Inferior parietal cortex (tissue), 1 donor: ENCODE measurements at regions not wholly inside any gene's neighbourhood (a gene's known extent, or its start where the extent isn't known, plus 50 kb on each side); places are given as distances from the start of the nearest gene placed in this dataset.

Experiments
- DNase-seq: peaks from one replicate; pipeline ENCODE4 v3.0.0-alpha.2; 2016; ENCODE audit errors: extremely low spot score

- DNase-seq: no peak
Measured at GRCh38 chr6:15039136-15039535, 206.7 kb upstream of the JARID2 start.

DNA sequence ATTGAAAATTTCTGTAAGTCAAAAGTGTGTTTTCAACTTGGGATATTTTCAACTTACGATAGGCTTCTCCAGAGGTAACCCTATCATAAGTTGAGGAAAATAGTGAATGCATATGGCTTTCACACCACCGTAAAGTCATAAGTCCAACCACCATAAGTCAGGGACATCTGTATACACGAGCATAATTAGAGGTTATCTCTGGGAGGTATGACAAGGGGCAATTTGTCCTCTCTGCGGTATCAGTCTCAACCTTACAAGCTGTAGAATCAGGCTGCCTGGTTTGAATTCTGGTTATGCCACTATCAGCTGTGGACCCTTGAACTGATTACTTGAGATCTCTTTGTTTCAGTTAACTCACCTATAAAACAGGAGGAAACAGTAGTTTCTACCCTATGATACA is 202.9 kb upstream of the JARID2 start:
- no peak for DNase-seq

- DNase-seq: no peak
Measured at GRCh38 chr6:15044146-15044882, 201.6 kb upstream of the JARID2 start.

DNA sequence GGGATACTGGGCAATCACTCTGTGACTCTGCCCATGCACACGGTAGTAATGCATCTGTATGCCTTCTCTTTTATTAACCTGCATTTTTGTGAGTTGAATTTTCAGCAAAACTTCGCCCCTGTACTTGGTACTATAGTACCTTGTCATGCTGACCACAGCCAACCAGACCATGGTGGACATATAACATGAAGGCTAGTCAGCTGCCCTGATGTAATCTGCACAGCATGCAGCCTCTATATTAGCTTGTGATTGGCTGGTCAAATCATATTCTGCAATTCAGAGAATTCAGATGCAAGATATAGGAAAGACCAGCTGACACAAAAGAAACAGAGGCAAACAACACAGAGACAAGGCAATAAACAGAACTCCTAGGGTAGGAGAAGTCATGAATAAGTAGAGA is 200.9 kb upstream of the JARID2 start:
- no peak for DNase-seq

GRCh38 chr6:15046751-15047150 is 199.1 kb upstream of the JARID2 start:
- DNase-seq: no peak

DNA sequence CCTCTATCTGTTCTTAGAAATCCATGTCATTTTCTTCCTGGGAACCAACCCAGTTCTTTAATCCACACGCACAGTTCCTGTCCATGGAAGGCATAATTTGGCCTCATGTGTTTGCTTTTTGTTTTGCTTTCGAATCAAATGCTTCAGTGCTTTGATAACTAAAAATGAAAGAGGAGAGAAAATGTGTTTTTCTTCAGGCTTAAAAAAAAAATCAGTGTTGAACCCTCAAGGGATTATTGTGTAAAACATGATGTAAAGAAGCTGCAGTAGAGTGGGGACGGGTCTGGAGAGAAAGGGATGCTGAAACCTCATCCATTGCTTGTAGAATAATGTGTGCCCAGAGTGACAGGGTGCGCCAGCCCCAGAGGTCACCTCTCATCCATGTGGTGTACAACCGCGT is 197.5 kb upstream of the JARID2 start:
- DNase-seq: no peak

DNA sequence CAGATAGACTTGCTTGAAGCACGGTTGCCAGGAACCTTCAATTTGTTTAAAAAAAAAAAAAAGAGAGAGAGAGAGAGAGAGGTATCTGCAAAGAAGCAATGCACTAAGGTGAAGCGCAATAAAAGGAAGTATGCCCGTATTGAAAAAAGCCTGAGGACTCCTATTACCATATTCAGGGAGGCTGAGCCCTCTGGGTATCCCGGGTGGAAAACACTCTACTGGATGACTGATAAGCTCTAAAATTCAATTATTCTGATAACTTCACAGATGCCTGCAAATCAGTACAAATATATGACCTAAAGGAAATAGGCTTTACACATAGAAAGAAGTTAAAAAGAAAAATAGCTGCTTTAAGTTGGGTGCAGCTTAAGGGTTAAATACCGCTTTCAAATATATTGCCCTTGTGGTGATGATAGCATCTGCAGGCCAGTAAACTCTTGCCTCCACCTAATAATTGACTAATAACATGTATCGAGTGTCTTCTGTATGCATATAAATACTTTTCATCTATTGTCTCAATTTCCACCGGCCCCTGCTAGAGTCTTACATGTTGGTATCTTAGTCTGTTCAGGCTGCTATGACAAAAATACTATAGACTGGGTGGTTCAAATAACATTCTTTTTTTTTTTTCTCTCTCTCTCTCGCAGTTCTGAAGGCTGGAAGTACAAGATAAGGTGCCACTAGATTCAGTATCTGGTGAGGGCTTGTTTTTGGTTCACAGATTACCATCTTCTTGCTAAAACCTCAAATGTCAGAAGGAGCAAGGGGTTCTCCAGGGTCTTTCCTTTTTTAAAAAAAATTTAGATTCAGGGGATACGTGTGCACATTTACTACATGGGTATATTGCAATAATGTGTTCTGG is 187.4 kb upstream of the JARID2 start:
- no peak for DNase-seq

- no peak for DNase-seq
Measured at GRCh38 chr6:15061180-15061641, 184.7 kb upstream of the JARID2 start.

DNA sequence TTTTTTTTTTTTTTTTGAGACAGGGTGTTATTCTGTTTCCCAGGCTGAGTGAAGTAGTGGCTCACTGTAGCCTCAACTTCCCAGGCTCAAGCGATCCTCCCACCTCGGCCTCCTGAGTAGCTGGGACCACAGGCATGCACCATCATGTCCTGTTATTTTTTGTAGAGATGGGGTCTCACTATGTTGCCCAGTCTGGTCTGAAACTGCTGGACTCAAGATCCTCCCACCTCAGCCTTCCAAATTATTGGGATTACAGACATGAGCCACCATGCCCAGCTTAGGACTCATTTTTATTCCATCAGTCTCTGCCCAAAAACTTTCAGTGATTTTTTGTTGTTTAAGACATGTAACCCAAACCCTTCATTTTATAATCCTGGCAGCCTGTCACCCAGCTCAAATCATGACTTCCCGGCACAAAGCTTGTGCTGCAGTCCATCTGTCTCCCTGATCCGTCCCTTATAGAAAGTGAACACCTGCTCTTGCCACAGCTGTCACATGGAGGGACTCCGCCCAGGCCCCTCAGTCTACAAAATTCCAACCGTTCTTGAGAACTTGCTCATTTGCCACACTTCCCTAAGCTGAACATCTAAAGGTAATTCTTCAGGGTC is 183.9 kb upstream of the JARID2 start:
- no peak for DNase-seq

GRCh38 chr6:15062516-15063252 is 183.2 kb upstream of the JARID2 start:
- peak; percentile 44 for DNase-seq

DNA sequence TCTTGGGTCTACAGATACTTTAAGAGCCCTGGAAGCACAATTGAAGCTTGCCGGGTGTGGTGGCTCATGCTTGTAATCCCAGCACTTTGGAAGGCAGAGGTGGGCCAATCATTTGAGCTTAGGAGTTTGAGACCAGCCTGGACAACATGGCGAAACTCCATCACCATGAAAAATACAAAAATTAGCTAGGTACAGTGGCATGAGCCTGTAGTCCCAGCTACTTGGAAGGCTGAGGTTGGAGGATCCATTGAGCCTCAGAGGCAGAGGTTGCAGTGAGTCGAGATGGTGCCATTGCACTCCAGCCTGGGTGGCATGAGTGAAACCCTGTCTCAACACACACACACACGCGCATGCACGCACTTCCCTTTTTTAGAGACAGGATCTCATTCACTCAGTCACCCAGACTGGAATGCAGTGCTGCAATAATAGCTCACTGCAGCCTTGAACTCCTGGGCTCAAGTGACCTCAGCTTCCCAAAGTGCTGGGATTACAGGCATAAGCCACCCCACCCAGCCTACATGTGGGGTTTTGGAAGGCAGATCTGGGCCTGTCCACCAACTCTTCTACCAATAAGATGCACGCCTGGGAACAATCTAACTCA is 182.5 kb upstream of the JARID2 start:
- DNase-seq: no peak

DNA sequence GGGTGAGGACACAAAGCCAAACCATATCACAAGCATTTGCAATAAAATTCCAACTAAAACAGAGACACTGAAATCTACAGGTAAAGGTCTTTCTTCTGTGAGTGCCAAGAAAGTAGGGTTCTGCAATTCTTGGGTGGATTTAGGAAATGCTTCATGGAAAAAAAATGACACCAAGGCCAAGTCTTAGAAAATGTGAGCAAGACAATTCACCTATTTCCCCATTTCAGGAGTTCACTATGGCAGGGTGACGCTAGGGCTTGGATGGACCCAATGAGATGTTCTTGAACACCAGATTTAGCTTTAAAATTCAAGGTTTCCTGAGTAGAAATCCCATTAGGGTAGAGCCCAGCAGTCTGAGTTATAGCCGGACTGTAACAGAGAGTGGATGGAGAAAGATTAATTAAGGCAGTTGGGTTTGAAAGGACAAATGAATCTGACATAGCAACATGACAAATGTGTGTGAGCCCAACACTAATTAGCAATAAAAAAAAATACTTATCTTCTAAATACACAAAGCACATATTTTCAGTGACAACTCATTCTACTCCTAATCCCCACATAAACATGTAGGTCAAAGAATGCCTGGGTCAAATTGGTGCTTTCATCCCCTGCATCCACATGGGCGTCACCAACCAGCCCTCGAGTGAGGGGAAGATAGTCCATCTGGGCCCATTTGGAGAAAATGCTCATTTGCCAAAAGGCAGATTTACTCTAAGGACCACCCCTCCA is 180.4 kb upstream of the JARID2 start:
- DNase-seq: no peak

DNA sequence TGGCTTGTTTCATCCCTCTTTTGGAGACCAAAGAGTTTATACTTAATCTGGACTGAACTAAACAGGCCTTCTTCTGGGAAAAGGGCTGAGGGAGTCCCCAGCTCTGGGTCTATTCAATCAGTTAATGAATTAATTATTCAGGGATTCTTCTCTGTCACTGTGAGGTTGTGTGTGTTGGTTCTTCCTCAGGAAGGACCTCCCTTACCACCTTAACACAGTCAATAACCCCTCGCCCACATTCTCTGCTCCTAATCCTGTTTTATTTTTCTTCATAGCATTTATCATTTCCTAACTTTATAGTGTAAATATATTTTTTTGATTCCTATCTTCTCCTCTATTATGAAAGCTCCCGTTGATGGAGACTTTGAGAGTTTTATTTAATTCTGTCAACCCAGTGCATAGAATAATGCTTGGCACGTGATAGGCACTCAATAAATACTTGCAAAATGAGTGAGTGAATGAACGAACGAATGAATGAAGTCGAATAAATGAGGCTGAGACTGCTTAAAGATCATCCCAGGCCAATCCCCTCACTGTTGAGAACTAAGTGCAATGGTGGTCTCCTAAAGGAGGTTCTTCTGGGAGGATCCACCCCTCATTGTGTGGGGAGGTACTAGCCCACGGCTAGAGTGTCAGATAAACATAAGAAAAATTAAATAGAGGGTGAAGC is 179.6 kb upstream of the JARID2 start:
- DNase-seq: no peak

DNA sequence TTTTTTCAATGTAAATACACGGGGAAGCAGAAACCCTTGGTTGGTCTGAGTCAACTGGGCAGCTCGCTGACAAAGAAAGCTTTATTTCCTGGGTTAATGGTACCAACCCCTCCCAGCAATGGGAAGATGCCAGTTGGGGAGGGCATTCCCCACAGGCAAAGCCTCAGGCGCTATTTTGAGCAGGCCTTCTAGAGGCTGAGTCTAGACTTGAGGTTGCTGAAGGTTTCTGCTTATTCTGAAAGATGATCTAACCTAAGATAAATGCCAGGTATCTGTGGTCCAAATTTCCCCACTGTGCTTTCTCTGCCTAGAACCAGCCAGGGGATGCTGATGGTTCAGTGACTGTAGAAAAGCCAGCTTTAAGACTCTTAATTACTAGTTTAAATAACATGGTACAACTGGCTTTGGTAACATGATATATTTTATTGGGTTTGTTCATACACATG is 172.5 kb upstream of the JARID2 start:
- DNase-seq: no peak

- no peak for DNase-seq
Measured at GRCh38 chr6:15073883-15074465, 171.9 kb upstream of the JARID2 start.

- no peak for DNase-seq
Measured at GRCh38 chr6:15074806-15075205, 171.1 kb upstream of the JARID2 start.

- no peak for DNase-seq
Measured at GRCh38 chr6:15076565-15076964, 169.3 kb upstream of the JARID2 start.

DNA sequence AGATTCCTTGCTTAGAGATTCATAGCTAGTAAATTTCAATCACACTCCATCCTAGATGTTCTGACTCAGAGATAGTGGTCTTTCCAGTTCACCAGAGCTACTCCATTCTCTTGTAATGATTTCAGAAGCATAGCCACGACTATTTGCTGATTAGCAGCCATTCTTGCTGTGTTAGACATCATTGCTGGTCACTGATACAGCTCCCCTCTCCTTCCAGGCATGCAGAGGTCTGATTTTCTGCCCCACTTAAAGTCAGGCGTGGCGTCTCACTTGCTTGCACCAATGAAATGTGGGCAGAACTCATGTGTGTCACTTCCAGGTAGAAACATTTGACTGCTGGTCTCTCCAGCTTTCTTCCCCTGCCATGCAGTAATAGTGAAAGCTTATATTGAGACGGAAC is 168.9 kb upstream of the JARID2 start:
- no peak for DNase-seq

DNA sequence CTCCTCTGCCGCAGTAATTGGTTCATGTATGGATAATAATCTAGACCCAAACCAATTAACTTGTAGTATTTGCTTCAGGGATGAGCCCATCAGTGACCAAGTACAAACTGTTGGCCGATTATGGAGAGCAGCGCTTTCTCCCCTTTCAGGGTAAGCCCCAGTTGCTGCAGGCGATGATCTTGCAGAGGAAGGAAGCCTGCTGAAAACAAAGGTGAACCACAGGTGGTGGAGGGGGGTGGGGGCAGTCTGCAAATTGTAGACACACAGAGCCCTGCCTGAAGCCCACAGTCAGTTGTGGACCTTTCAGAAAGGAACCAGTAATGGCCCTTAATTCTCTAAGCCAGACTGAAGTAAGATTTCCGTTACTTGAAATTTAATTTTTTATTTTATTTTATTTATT is 167.9 kb upstream of the JARID2 start:
- no peak for DNase-seq

DNA sequence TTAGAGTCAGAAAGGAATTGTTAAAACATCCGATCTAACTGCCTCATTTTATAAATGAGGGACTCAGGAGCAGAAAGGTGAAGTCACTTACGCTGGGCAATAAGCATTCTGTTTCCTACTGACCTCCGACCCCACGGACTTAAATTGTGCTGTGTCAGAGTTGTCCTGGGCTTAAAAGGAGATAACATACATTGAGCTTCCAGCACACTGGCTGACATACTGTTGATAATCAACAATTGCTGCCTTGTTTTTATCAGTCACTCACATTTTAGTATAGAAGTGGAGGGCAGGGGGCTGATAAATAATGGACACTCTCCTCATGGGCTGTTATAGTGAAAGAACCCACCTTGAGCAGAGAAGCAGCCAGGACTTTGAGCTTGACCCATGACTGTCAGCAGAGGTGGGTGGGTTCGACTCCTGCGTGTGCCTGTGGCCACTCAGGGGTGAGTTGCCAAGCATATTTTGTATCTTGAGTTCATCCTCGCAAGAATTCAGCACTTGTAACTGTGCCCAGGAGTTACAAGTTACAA is 166.5 kb upstream of the JARID2 start:
- DNase-seq: no peak
